Nephron (organoid): ENCODE measurements at regions not wholly inside any gene's neighbourhood (a gene's known extent, or its start where the extent isn't known, plus 50 kb on each side); places are given as distances from the start of the nearest gene placed in this dataset.

ENCODE experiments used
- H3K27ac Mint-ChIP-seq, 3 experiments: 2 replicates each; pipeline ENCODE4 v1.8.0; 2020; ENCODE audit warnings: mixed read lengths in 3 of 3, mild to moderate bottlenecking in 2 of 3, moderate library complexity in 1 of 3
- H3K27me3 Mint-ChIP-seq: 2 replicates; pipeline ENCODE4 v1.8.0; 2021; ENCODE audit warnings: low read depth, mild to moderate bottlenecking, moderate library complexity, mixed read lengths
- H3K36me3 Mint-ChIP-seq: 2 replicates; pipeline ENCODE4 v1.8.0; 2020; ENCODE audit warnings: low read depth, mixed read lengths
- H3K4me1 Mint-ChIP-seq: 2 replicates; pipeline ENCODE4 v1.8.0; 2020; ENCODE audit warnings: mixed read lengths
- H3K4me3 Mint-ChIP-seq, 3 experiments: 2 replicates each; pipeline ENCODE4 v1.8.0; 2020; ENCODE audit warnings: mild to moderate bottlenecking in 3 of 3, mixed read lengths in 3 of 3, moderate library complexity in 2 of 3
- H3K9me3 Mint-ChIP-seq: 2 replicates; pipeline ENCODE4 v1.8.0; 2020; ENCODE audit warnings: mixed read lengths
- CTCF ChIP-seq, 3 experiments: fragments of 200-600 bp; sonication (generic); IDR thresholded peaks; one replicate each; pipeline ENCODE4 v1.5.0; 2021; ENCODE audit warnings: antibody characterized with exemption in 3 of 3; ENCODE audit not compliant: unreplicated experiment in 3 of 3

GRCh38 chr2:2505604-2506003 is 174.5 kb upstream of the MYT1L start:
- H3K27me3 Mint-ChIP-seq: peaks cover 8% of the 10 kb centered on the region
- no peak overlapping the region for H3K27ac Mint-ChIP-seq
- H3K36me3 Mint-ChIP-seq: no peaks in the 10 kb centered on the region
- no peak overlapping the region for H3K4me3 Mint-ChIP-seq
- H3K9me3 Mint-ChIP-seq: peaks cover 11% of the 10 kb centered on the region
- no peak for TF ChIP-seq CTCF (IDR thresholded peaks at IDR 0.05; ENCODE audit: unreplicated experiment in 3 of 3)
- no peaks in the 10 kb centered on the region for H3K4me1 Mint-ChIP-seq

GRCh38 chr2:2503864-2504418 is 172.9 kb upstream of the MYT1L start:
- no peaks in the 10 kb centered on the region for H3K36me3 Mint-ChIP-seq
- no peak overlapping the region for H3K4me3 Mint-ChIP-seq
- no peak for TF ChIP-seq CTCF (IDR thresholded peaks at IDR 0.05; ENCODE audit: unreplicated experiment in 3 of 3)
- H3K27me3 Mint-ChIP-seq: peaks cover 5% of the 10 kb centered on the region
- peaks cover 11% of the 10 kb centered on the region for H3K9me3 Mint-ChIP-seq
- no peaks in the 10 kb centered on the region for H3K4me1 Mint-ChIP-seq
- no peak overlapping the region for H3K27ac Mint-ChIP-seq

GRCh38 chr2:2502201-2502549 is 171.1 kb upstream of the MYT1L start:
- no peaks in the 10 kb centered on the region for H3K36me3 Mint-ChIP-seq
- peaks cover 5% of the 10 kb centered on the region for H3K27me3 Mint-ChIP-seq
- H3K4me1 Mint-ChIP-seq: no peaks in the 10 kb centered on the region
- no peak overlapping the region for H3K4me3 Mint-ChIP-seq
- no peak for TF ChIP-seq CTCF (IDR thresholded peaks at IDR 0.05; ENCODE audit: unreplicated experiment in 3 of 3)
- no peak overlapping the region for H3K27ac Mint-ChIP-seq
- peaks cover 11% of the 10 kb centered on the region for H3K9me3 Mint-ChIP-seq

- no peak overlapping the region for H3K4me3 Mint-ChIP-seq
- peaks cover 9% of the 10 kb centered on the region for H3K27me3 Mint-ChIP-seq
- H3K9me3 Mint-ChIP-seq: peaks cover 7% of the 10 kb centered on the region
- no peaks in the 10 kb centered on the region for H3K36me3 Mint-ChIP-seq
- H3K4me1 Mint-ChIP-seq: no peaks in the 10 kb centered on the region
- no peak for TF ChIP-seq CTCF (IDR thresholded peaks at IDR 0.05; ENCODE audit: unreplicated experiment in 3 of 3)
- H3K27ac Mint-ChIP-seq: no peak overlapping the region
Observed at GRCh38 chr2:2501454-2502200, 170.6 kb upstream of the MYT1L start.

- Mint-ChIP-seq H3K9me3 (no peaks in the 10 kb centered on the region), H3K4me1 (no peaks in the 10 kb centered on the region), H3K36me3 (no peaks in the 10 kb centered on the region), H3K27me3 (peaks cover 6% of the 10 kb centered on the region), H3K4me3 (no peak overlapping the region), H3K27ac (no peak overlapping the region)
- no peak for TF ChIP-seq CTCF (IDR thresholded peaks at IDR 0.05; ENCODE audit: unreplicated experiment in 3 of 3)
Observed at GRCh38 chr2:2495606-2496005, 164.5 kb upstream of the MYT1L start.

- Mint-ChIP-seq H3K36me3 (no peaks in the 10 kb centered on the region), H3K4me1 (no peaks in the 10 kb centered on the region), H3K27ac (no peak overlapping the region), H3K4me3 (no peak overlapping the region), H3K9me3 (no peaks in the 10 kb centered on the region), H3K27me3 (peaks cover 8% of the 10 kb centered on the region)
- no peak for TF ChIP-seq CTCF (IDR thresholded peaks at IDR 0.05; ENCODE audit: unreplicated experiment in 3 of 3)
Observed at GRCh38 chr2:2493496-2493895, 162.4 kb upstream of the MYT1L start.
